C4-2B (cell line): ENCODE measurements at regions not wholly inside any gene's neighbourhood (a gene's known extent, or its start where the extent isn't known, plus 50 kb on each side); places are given as distances from the start of the nearest gene placed in this dataset.

Source experiments
- H3K27ac ChIP-seq: fragments of 450-650 bp; 2 replicates; pipeline ENCODE4 v1.5.1; 2017
- ZFX ChIP-seq: fragments of 450-650 bp; IDR thresholded peaks from 2 replicates; pipeline ENCODE4 v1.6.1; 2017
- TF ChIP-seq, protein P1 (sequence below): fragments of 450-650 bp; conservative IDR thresholded peaks from 2 replicates; pipeline ENCODE4 v1.5.1; 2017; ENCODE audit warnings: mild to moderate bottlenecking

GRCh38 chr7:91323626-91324158 is 59.5 kb downstream of the FZD1 start:
- H3K27ac ChIP-seq: no peak overlapping the region
- TF ChIP-seq, protein P1, sequence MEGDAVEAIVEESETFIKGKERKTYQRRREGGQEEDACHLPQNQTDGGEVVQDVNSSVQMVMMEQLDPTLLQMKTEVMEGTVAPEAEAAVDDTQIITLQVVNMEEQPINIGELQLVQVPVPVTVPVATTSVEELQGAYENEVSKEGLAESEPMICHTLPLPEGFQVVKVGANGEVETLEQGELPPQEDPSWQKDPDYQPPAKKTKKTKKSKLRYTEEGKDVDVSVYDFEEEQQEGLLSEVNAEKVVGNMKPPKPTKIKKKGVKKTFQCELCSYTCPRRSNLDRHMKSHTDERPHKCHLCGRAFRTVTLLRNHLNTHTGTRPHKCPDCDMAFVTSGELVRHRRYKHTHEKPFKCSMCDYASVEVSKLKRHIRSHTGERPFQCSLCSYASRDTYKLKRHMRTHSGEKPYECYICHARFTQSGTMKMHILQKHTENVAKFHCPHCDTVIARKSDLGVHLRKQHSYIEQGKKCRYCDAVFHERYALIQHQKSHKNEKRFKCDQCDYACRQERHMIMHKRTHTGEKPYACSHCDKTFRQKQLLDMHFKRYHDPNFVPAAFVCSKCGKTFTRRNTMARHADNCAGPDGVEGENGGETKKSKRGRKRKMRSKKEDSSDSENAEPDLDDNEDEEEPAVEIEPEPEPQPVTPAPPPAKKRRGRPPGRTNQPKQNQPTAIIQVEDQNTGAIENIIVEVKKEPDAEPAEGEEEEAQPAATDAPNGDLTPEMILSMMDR: no peak
- no peak for TF ChIP-seq ZFX

- TF ChIP-seq, protein P1: no peak
- no peak for TF ChIP-seq ZFX
Measured at GRCh38 chr7:91324663-91325062, 60.4 kb downstream of the FZD1 start.

GRCh38 chr7:91325726-91326125 is 61.5 kb downstream of the FZD1 start:
- H3K27ac ChIP-seq: no peak overlapping the region
- no peak for TF ChIP-seq ZFX
- TF ChIP-seq, protein P1: no peak

More at GRCh38 chr7:91324663-91325062, 60.4 kb downstream of the FZD1 start:
- H3K27ac ChIP-seq: no peak overlapping the region

DNA sequence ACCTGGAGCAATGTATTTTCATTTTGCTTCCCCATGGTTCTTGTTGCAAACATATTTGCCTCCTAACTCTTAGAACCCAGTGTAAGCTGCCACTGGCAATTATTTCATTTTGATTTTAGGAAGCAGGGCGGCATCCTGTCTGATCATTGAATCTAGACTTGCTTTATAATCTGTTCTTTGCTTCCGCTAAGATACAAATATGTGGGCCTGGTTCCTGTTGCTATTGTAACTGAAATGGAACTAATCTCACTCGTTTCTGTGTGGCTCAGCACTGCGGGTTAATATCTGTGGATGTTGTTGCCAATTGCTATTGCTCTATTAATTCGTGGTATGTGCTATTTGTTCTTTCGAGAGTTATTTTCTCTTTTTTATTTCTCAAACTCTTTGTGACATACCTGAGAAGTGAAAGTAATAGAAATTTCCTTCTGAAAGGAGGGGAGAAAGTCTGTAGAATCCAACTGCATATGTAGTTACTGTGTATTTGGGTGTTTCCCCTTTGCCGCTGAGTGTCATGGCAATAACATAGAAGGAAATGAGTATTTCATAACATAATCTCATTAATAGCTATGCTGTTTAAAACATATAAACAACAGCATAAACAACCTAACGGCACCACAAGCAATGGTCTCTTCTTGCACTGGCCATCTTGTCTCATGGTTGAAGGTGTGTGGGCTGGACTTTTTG is 62.4 kb downstream of the FZD1 start:
- no peak overlapping the region for H3K27ac ChIP-seq
- TF ChIP-seq, protein P1: no peak
- TF ChIP-seq ZFX: no peak

DNA sequence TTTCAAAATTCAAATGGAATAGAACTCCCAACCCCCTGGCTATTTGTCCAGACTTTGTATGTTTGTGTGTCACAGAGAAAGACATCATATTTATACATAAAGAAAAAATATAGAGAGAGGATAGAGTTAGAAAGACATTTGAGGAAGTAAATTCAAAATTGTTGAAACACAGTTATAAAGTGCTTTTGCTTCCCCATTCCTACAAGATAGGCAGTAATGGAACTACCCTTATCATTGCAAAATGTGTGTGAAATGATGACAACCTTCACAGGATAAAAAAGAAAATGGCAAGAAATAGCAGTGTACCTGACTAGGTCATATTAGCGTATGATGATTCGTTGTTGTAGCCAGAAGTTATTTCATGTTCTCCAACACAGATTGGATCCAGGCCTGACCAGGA is 63.1 kb downstream of the FZD1 start:
- H3K27ac ChIP-seq: no peak overlapping the region

GRCh38 chr7:91329571-91329970 is 65.3 kb downstream of the FZD1 start:
- H3K27ac ChIP-seq: no peak overlapping the region
- TF ChIP-seq ZFX: no peak
- TF ChIP-seq, protein P1: no peak

More for the DNA sequence above, 63.1 kb downstream of the FZD1 start:
- no peak for TF ChIP-seq ZFX
- TF ChIP-seq, protein P1: no peak

DNA sequence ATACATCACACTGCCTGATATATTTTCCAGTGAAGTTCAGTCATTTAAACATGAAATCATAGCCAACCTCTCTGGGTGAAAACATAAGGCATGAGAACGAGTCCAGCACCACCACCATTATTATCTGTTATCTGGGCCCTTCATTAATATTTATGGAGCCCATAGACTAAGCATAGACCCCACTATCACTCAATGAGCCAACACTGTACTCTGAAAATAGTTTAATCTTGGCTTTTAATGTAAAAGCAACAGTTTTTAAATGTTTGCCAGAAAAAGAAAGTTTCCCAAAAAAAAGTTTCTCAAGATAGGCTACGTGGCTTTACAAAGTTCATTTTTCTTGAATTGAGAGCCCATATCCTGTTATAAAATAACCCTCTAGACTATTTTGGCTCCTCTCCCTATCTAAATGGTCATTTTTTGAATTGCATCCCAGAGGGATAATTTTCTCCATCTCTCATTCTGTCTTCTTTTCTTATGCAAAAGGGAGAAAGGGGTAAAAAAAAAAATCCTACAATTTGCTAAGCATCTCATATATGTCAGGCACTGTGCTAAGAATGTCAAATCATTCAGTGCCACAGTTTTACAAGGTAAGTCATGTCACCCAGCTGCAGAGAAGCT is 66.1 kb downstream of the FZD1 start:
- TF ChIP-seq, protein P1: no peak
- TF ChIP-seq ZFX: no peak

More for the DNA sequence above, 66.1 kb downstream of the FZD1 start:
- H3K27ac ChIP-seq: no peak overlapping the region
